ENCODE measurements at regions not wholly inside any gene's neighbourhood (a gene's known extent, or its start where the extent isn't known, plus 50 kb on each side); places are given as distances from the start of the nearest gene placed in this dataset.

DNA sequence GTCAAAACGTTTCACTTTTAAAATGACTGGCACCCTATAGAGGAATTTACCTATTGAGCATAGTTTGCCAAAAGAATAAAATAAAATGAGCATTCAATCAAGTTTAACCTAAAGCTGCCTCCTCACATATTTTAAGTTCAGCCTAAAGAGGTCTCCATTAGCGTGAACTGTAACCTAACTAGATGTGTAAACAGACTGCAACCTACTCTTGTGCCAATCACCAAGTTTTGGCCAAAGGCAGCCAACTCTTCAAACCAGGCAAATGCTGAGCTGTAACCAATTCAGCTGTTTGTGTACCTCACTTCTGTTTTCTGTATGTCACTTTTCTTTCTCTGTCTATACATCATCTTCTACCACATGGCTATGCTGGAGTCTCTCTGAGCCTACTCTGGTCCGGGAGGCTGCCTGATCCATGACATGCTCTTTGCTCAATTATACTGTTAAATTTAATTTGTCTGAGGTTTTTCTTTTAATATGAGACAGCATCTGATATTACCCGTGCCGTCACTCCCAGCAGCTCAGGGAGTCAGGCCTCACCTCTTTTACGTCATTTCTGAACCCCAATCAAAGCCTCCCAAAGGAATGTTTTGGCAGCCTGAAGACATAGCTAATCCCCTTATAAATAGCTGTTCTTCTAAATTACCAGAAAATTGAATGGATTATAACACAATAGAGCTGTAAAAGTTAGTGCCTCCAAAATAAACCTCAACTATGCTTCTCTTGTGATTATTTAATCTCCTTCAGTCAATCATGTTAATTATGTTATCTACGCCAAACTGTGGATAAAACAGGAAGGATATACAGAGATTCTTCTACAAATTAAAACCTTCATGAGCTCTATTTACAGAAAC, 81.0 kb upstream of the NR5A2 start:
- TF ChIP-seq FOXP2 (optimal IDR thresholded peaks at IDR 0.05; ENCODE audit: control extremely low read depth, extremely low read length, insufficient read depth), result no peak
- no peak for TF ChIP-seq POLR2AphosphoS5 (IDR thresholded peaks at IDR 0.05; ENCODE audit: borderline replicate concordance, low read depth, low read length)

Measured in SK-N-MC (cell line).